H1 (cell line): ENCODE measurements at regions not wholly inside any gene's neighbourhood (a gene's known extent, or its start where the extent isn't known, plus 50 kb on each side); places are given as distances from the start of the nearest gene placed in this dataset.

Source experiments
- CTCF ChIA-PET: fragments of 300-600 bp; sonication (Branson Sonifier 250); formaldehyde crosslinking; loops from one replicate; lab custom pipeline; 2021; ENCODE audit not compliant: partially characterized antibody; lab: Charles Lee
- POLR2A ChIA-PET: fragments of 300-600 bp; sonication (Branson Sonifier 250); formaldehyde crosslinking; loops from one replicate; lab custom pipeline; 2021; ENCODE audit warnings: inconsistent platforms; ENCODE audit not compliant: partially characterized antibody; lab: Charles Lee
- DNase-seq, 2 experiments: peaks; one replicate each; pipeline versions ENCODE4 v3.0.0 to v3.0.0-alpha.2; 2010 to 2022; ENCODE audit warnings: low spot score in 2 of 2, low read depth in 1 of 2, mixed read lengths in 1 of 2
- FAIRE-seq: peaks from 2 replicates; lab custom pipeline; 2011; peaks lifted over from hg19 to GRCh38; lab: Jason Lieb, UNC
- H2AFZ ChIP-seq: 2 replicates; pipeline ENCODE4 v1.8.1; 2012; ENCODE audit warnings: low read length, inconsistent platforms
- H2AK5ac ChIP-seq: 2 replicates; pipeline ENCODE4 v1.6.1; 2013; ENCODE audit warnings: low read depth, low read length
- H2BK120ac ChIP-seq: replicated peaks from 2 replicates; pipeline ENCODE3; 2013; ENCODE audit warnings: low read depth, low read length, inconsistent platforms
- H2BK12ac ChIP-seq: 2 replicates; pipeline ENCODE4 v1.6.1; 2013; ENCODE audit warnings: low read depth, low read length
- H2BK15ac ChIP-seq: 2 replicates; pipeline ENCODE4 v1.6.1; 2013; ENCODE audit warnings: low read length
- H2BK20ac ChIP-seq: 2 replicates; pipeline ENCODE4 v1.6.1; 2013; ENCODE audit warnings: low read length
- H2BK5ac ChIP-seq: 2 replicates; pipeline ENCODE4 v1.6.1; 2013; ENCODE audit warnings: low read depth, low read length
- H3K14ac ChIP-seq: 2 replicates; pipeline ENCODE4 v1.6.1; 2013; ENCODE audit warnings: inconsistent platforms; ENCODE audit not compliant: insufficient read length
- H3K18ac ChIP-seq: 2 replicates; pipeline ENCODE4 v1.6.1; 2013; ENCODE audit warnings: low read length; ENCODE audit errors: extremely low read depth
- H3K23ac ChIP-seq: 2 replicates; pipeline ENCODE4 v1.6.1; 2013; ENCODE audit warnings: inconsistent platforms; ENCODE audit not compliant: insufficient read length
- H3K23me2 ChIP-seq: 2 replicates; pipeline ENCODE4 v1.6.1; 2013; ENCODE audit warnings: low read depth, low read length
- H3K27ac ChIP-seq: 2 replicates; pipeline ENCODE4 v1.6.1; 2011; ENCODE audit warnings: low read depth, low read length, inconsistent platforms
- H3K27me3 ChIP-seq, 4 experiments: replicated peaks in 1 of 4; 1 replicate in 1 of 4; 2 replicates in 3 of 4; pipeline versions ENCODE4 v1.6.1 to v1.8.1; 2011 to 2013; ENCODE audit warnings: low read length in 3 of 4, mild to moderate bottlenecking in 3 of 4, inconsistent platforms in 2 of 4, mixed read lengths in 2 of 4, moderate library complexity in 1 of 4; ENCODE audit not compliant: control insufficient read depth in 3 of 4, insufficient read depth in 3 of 4; ENCODE audit errors: extremely low read depth in 1 of 4
- H3K36me3 ChIP-seq, 4 experiments: 2 replicates each; pipeline versions ENCODE4 v1.6.1 to v1.8.1; 2011 to 2013; ENCODE audit warnings: mild to moderate bottlenecking in 4 of 4, low read length in 3 of 4, moderate library complexity in 2 of 4, control low read depth in 1 of 4, inconsistent platforms in 1 of 4; ENCODE audit not compliant: insufficient read depth in 4 of 4, control insufficient read depth in 2 of 4
- H3K4ac ChIP-seq: replicated peaks from 2 replicates; pipeline ENCODE3; 2013; ENCODE audit warnings: low read length, low read depth, mixed read lengths, inconsistent platforms; ENCODE audit not compliant: insufficient read length
- H3K4me1 ChIP-seq, 4 experiments: replicated peaks in 1 of 4; 1 replicate in 1 of 4; 2 replicates in 3 of 4; pipeline versions ENCODE4 v1.6.1 to v1.8.1; 2011 to 2013; ENCODE audit warnings: low read length in 3 of 4, inconsistent platforms in 2 of 4, mixed read lengths in 1 of 4; ENCODE audit not compliant: insufficient read depth in 4 of 4, control insufficient read depth in 3 of 4
- H3K4me2 ChIP-seq, 2 experiments: 2 replicates each; pipeline versions ENCODE4 v1.6.1 to v1.8.1; 2011 to 2013; ENCODE audit warnings: low read depth in 2 of 2, low read length in 2 of 2, control low read depth in 1 of 2, inconsistent platforms in 1 of 2, mild to moderate bottlenecking in 1 of 2; ENCODE audit not compliant: insufficient read depth in 1 of 2
- H3K4me3 ChIP-seq, 4 experiments: fragments of 200-600, 300-600 bp in 1 of 4; sonication (generic), shearing (Covaris generic), sonication (Bioruptor Twin) in 1 of 4; 2 replicates each; pipeline versions ENCODE4 v1.5.1 to v1.8.1; 2011 to 2016; ENCODE audit warnings: low read length in 4 of 4, low read depth in 3 of 4, control low read depth in 2 of 4, inconsistent platforms in 2 of 4, mild to moderate bottlenecking in 2 of 4, mixed read lengths in 1 of 4, moderate library complexity in 1 of 4; ENCODE audit not compliant: insufficient read depth in 2 of 4; ENCODE audit errors: extremely low read depth in 1 of 4
- H3K56ac ChIP-seq: replicated peaks from 2 replicates; pipeline ENCODE3; 2013; ENCODE audit warnings: low read depth, mild to moderate bottlenecking, mixed read lengths, low read length, inconsistent platforms; ENCODE audit not compliant: insufficient read length
- H3K79me1 ChIP-seq: 2 replicates; pipeline ENCODE4 v1.6.1; 2013; ENCODE audit warnings: low read depth, low read length, control low read depth
- H3K79me2 ChIP-seq, 2 experiments: 2 replicates each; pipeline versions ENCODE4 v1.6.1 to v1.8.1; 2012 to 2013; ENCODE audit warnings: low read length in 2 of 2, mild to moderate bottlenecking in 2 of 2, inconsistent platforms in 1 of 2; ENCODE audit not compliant: insufficient read depth in 2 of 2, control insufficient read depth in 1 of 2
- H3K9ac ChIP-seq, 4 experiments: replicated peaks in 1 of 4; 1 replicate in 1 of 4; 2 replicates in 3 of 4; pipeline versions ENCODE4 v1.6.1 to v1.8.1; 2011 to 2013; ENCODE audit warnings: low read depth in 3 of 4, low read length in 3 of 4, control low read depth in 2 of 4, mild to moderate bottlenecking in 2 of 4, moderate library complexity in 2 of 4, inconsistent platforms in 1 of 4; ENCODE audit errors: extremely low read depth in 1 of 4
- H3K9me3 ChIP-seq, 2 experiments: 2 replicates each; pipeline versions ENCODE4 v1.6.1 to v1.8.1; 2012 to 2013; ENCODE audit warnings: mild to moderate bottlenecking in 2 of 2, moderate library complexity in 2 of 2, control low read depth in 1 of 2, inconsistent platforms in 1 of 2, low read depth in 1 of 2, low read length in 1 of 2, mixed read lengths in 1 of 2; ENCODE audit not compliant: insufficient read depth in 2 of 2
- H4K20me1 ChIP-seq, 2 experiments: replicated peaks in 1 of 2; 2 replicates each; pipeline versions ENCODE3 to v1.8.1; 2011 to 2013; ENCODE audit warnings: inconsistent platforms in 2 of 2, low read length in 2 of 2, mild to moderate bottlenecking in 1 of 2; ENCODE audit not compliant: insufficient read depth in 2 of 2, control insufficient read depth in 1 of 2
- H4K5ac ChIP-seq: 2 replicates; pipeline ENCODE4 v1.6.1; 2013; ENCODE audit warnings: low read length, low read depth, mixed read lengths, inconsistent platforms; ENCODE audit not compliant: insufficient read length
- H4K8ac ChIP-seq: 2 replicates; pipeline ENCODE4 v1.8.0; 2013; ENCODE audit warnings: mild to moderate bottlenecking, moderate library complexity, low read length, inconsistent platforms; ENCODE audit not compliant: insufficient read depth; ENCODE audit errors: extremely low read depth
- H4K91ac ChIP-seq: replicated peaks from 2 replicates; pipeline ENCODE3; 2013; ENCODE audit warnings: low read length, mixed read lengths, inconsistent platforms; ENCODE audit not compliant: insufficient read length
- POLR2A ChIP-seq, 2 experiments: IDR thresholded peaks; 1 replicate in 1 of 2; 2 replicates in 1 of 2; pipeline ENCODE4 v1.6.1; 2011; ENCODE audit warnings: low read depth in 2 of 2, low read length in 2 of 2, mild to moderate bottlenecking in 2 of 2; ENCODE audit errors: control extremely low read depth in 1 of 2
- POU5F1 ChIP-seq: IDR thresholded peaks from 2 replicates; pipeline ENCODE4 v1.6.1; 2011; ENCODE audit warnings: low read depth, mild to moderate bottlenecking, low read length, moderate library complexity
- RFX5 ChIP-seq: IDR thresholded peaks from 2 replicates; pipeline ENCODE4 v1.6.1; 2011; ENCODE audit warnings: low read depth, low read length, improper control_type of control experiment, borderline replicate concordance
- SAP30 ChIP-seq: fragments of 300-600 bp; sonication (generic); IDR thresholded peaks from 2 replicates; pipeline ENCODE4 v1.7.1; 2012; ENCODE audit warnings: low read length, moderate library complexity, mild to moderate bottlenecking, inconsistent platforms; ENCODE audit not compliant: insufficient read depth, insufficient replicate concordance
- SIRT6 ChIP-seq: IDR thresholded peaks from one replicate; pipeline ENCODE4 v1.7.1; 2012; ENCODE audit warnings: low read length, inconsistent platforms
- SP2 ChIP-seq: IDR thresholded peaks from 2 replicates; pipeline ENCODE4 v1.6.1; 2012; ENCODE audit warnings: mild to moderate bottlenecking, low read length, inconsistent platforms
- SRF ChIP-seq: IDR thresholded peaks from 2 replicates; pipeline ENCODE4 v1.6.1; 2011; ENCODE audit warnings: mild to moderate bottlenecking, low read depth, low read length, moderate library complexity
- WGBS, 2 experiments: shearing (Covaris generic) in 1 of 2; methylation state at CpG; one replicate each; pipeline versions ENCODE4 v1.1.6 to v1.1.7; 2013 to 2015; ENCODE audit warnings: low lambda C conversion rate in 2 of 2, mixed read lengths in 2 of 2, inconsistent platforms in 1 of 2, low coverage in 1 of 2, missing lambda C conversion rate in 1 of 2; ENCODE audit not compliant: insufficient replicate concordance in 2 of 2, insufficient coverage in 1 of 2, insufficient read length in 1 of 2; ENCODE audit errors: extremely low coverage in 1 of 2, missing lambda C conversion rate in 1 of 2; 5-methylcytosine and 5-hydroxymethylcytosine counted together

- H4K91ac ChIP-seq, result no peak overlapping the region
- FAIRE-seq (no peak), DNase-seq (no peak)
- no peak overlapping the region for H3K56ac ChIP-seq
- H3K27ac ChIP-seq, result no peak overlapping the region
- TF ChIP-seq POU5F1, result no peak
- no peak for TF ChIP-seq RFX5
- TF ChIP-seq SP2, result no peak
- TF ChIP-seq POLR2A (IDR thresholded peaks at IDR 0.05; ENCODE audit: control extremely low read depth in 1 of 2, low read depth in 2 of 2, low read length in 2 of 2), result no peak
- no peak for TF ChIP-seq SAP30
- no peak for TF ChIP-seq SIRT6
- no peak for TF ChIP-seq SRF
- H3K23ac ChIP-seq, result no peak overlapping the region
- POLR2A ChIA-PET, result no interaction called here
- H3K27me3 ChIP-seq, result no peaks in the 10 kb centered on the region
- no peak overlapping the region for H3K4me3 ChIP-seq
- no peaks in the 10 kb centered on the region for H3K36me3 ChIP-seq
- H2BK15ac ChIP-seq, result no peak overlapping the region
- no peaks in the 10 kb centered on the region for H3K79me2 ChIP-seq
- H3K4me1 ChIP-seq, result no peaks in the 10 kb centered on the region
- no peak overlapping the region for H3K14ac ChIP-seq
- no peak overlapping the region for H3K18ac ChIP-seq
- no peak overlapping the region for H4K8ac ChIP-seq
- H2BK5ac ChIP-seq, result no peak overlapping the region
- 85% methylated on average over 3 of the region's 3 CpGs; no CpG with 5 or more reads in 1 of the 2 experiments for WGBS, 2 experiments
- no peaks in the 10 kb centered on the region for H3K9me3 ChIP-seq
- no peak overlapping the region for H4K5ac ChIP-seq
- H2BK12ac ChIP-seq, result no peak overlapping the region
- H3K4me2 ChIP-seq, result no peak overlapping the region
- H2AK5ac ChIP-seq, result no peak overlapping the region
- no peak overlapping the region for H3K9ac ChIP-seq
- no peaks in the 10 kb centered on the region for H3K23me2 ChIP-seq
- no peak overlapping the region for H2BK120ac ChIP-seq
- H2BK20ac ChIP-seq, result no peak overlapping the region
- no peak overlapping the region for H2AFZ ChIP-seq
- no peaks in the 10 kb centered on the region for H3K79me1 ChIP-seq
- H3K4ac ChIP-seq, result no peak overlapping the region
- CTCF ChIA-PET, result no interaction called here
- H4K20me1 ChIP-seq, result no peaks in the 10 kb centered on the region
Measured at GRCh38 chr1:221256773-221257172, 377.5 kb downstream of the HLX start.
